WTC11 (cell line): ENCODE measurements at regions not wholly inside any gene's neighbourhood (a gene's known extent, or its start where the extent isn't known, plus 50 kb on each side); places are given as distances from the start of the nearest gene placed in this dataset.

Source experiments
- ATAC-seq: fragments of 200-7000 bp; cut with Tn5 transposase; 2 replicates; pipeline ENCODE4 v1.10.0; 2021; ENCODE audit warnings: mild to moderate bottlenecking, moderate library complexity
- CTCF ChIA-PET: fragments of 300-600 bp; sonication (Branson Sonifier 250); formaldehyde crosslinking; loops from one replicate; lab custom pipeline; 2021; ENCODE audit warnings: antibody characterized with exemption; lab: Charles Lee
- POLR2A ChIA-PET: fragments of 350-600 bp; sonication (Branson Sonifier 250); formaldehyde crosslinking; loops from one replicate; lab custom pipeline; 2021; ENCODE audit warnings: antibody characterized with exemption; lab: Charles Lee
- DNase-seq: peaks from one replicate; pipeline ENCODE4 v3.0.0; 2021; ENCODE audit warnings: low spot score
- H3K27ac Mint-ChIP-seq: 2 replicates; pipeline ENCODE4 v1.8.0; 2021; ENCODE audit warnings: mixed read lengths
- H3K27me3 Mint-ChIP-seq: 2 replicates; pipeline ENCODE4 v1.8.0; 2021; ENCODE audit warnings: low read depth, mild to moderate bottlenecking, moderate library complexity, mixed read lengths
- H3K36me3 Mint-ChIP-seq: 2 replicates; pipeline ENCODE4 v1.8.0; 2021; ENCODE audit warnings: mixed read lengths
- H3K4me1 Mint-ChIP-seq: 2 replicates; pipeline ENCODE4 v1.8.0; 2022; ENCODE audit warnings: mixed read lengths
- H3K4me3 Mint-ChIP-seq: 2 replicates; pipeline ENCODE4 v1.8.0; 2021; ENCODE audit warnings: mild to moderate bottlenecking, moderate library complexity, mixed read lengths
- H3K9me3 Mint-ChIP-seq: 2 replicates; pipeline ENCODE4 v1.8.0; 2021; ENCODE audit warnings: mixed read lengths
- CDX4 ChIP-seq: fragments of 250-450 bp; sonication (Bioruptor Pico); IDR thresholded peaks from 2 replicates; pipeline ENCODE4 v1.9.0; 2021; ENCODE audit warnings: moderate library complexity, mild to moderate bottlenecking, inconsistent platforms, borderline replicate concordance
- CREM ChIP-seq: sonication (generic); formaldehyde crosslinking; IDR thresholded peaks from 2 replicates; pipeline ENCODE4 v1.8.1; 2022; ENCODE audit warnings: mild to moderate bottlenecking, missing genetic modification reagents, moderate library complexity
- ELF4 ChIP-seq: sonication (generic); formaldehyde crosslinking; IDR thresholded peaks from 2 replicates; pipeline ENCODE4 v1.8.1; 2022; ENCODE audit warnings: low read depth, mild to moderate bottlenecking, moderate library complexity, missing genetic modification reagents
- FOXJ3 ChIP-seq: sonication (generic); formaldehyde crosslinking; IDR thresholded peaks from 2 replicates; pipeline ENCODE4 v1.9.0; 2021; ENCODE audit warnings: missing genetic modification reagents, mild to moderate bottlenecking, borderline replicate concordance
- FOXP1 ChIP-seq: sonication (generic); formaldehyde crosslinking; IDR thresholded peaks from 2 replicates; pipeline ENCODE4 v1.8.0; 2022; ENCODE audit warnings: missing genetic modification reagents, mild to moderate bottlenecking, moderate library complexity, borderline replicate concordance
- FOXP4 ChIP-seq: sonication (generic); formaldehyde crosslinking; IDR thresholded peaks from 2 replicates; pipeline ENCODE4 v1.8.0; 2022; ENCODE audit warnings: mild to moderate bottlenecking, missing genetic modification reagents
- MAX ChIP-seq: sonication (generic); formaldehyde crosslinking; IDR thresholded peaks from 2 replicates; pipeline ENCODE4 v1.8.0; 2022; ENCODE audit warnings: mild to moderate bottlenecking, missing genetic modification reagents
- MXD4 ChIP-seq: fragments of 250-450 bp; sonication (Bioruptor Pico); IDR thresholded peaks from 2 replicates; pipeline ENCODE4 v1.8.0; 2021; ENCODE audit warnings: mild to moderate bottlenecking, moderate library complexity, borderline replicate concordance
- NFATC4 ChIP-seq: fragments of 250-450 bp; sonication (Bioruptor Pico); IDR thresholded peaks from 2 replicates; pipeline ENCODE4 v1.9.0; 2021; ENCODE audit warnings: mild to moderate bottlenecking
- PREB ChIP-seq: sonication (generic); formaldehyde crosslinking; IDR thresholded peaks from 2 replicates; pipeline ENCODE4 v1.8.1; 2022; ENCODE audit warnings: mild to moderate bottlenecking, missing genetic modification reagents, moderate library complexity, borderline replicate concordance
- RELA ChIP-seq: sonication (generic); formaldehyde crosslinking; IDR thresholded peaks from 2 replicates; pipeline ENCODE4 v1.8.1; 2022; ENCODE audit warnings: missing genetic modification reagents, mild to moderate bottlenecking, borderline replicate concordance
- ZBTB21 ChIP-seq: sonication (generic); formaldehyde crosslinking; IDR thresholded peaks from 2 replicates; pipeline ENCODE4 v1.8.1; 2023; ENCODE audit warnings: mild to moderate bottlenecking, missing genetic modification reagents, borderline replicate concordance
- ZNF219 ChIP-seq: sonication (generic); formaldehyde crosslinking; IDR thresholded peaks from 2 replicates; pipeline ENCODE4 v1.8.0; 2023; ENCODE audit warnings: missing genetic modification reagents, mild to moderate bottlenecking, borderline replicate concordance
- ZNF281 ChIP-seq: sonication (generic); formaldehyde crosslinking; IDR thresholded peaks from 2 replicates; pipeline ENCODE4 v1.8.0; 2023; ENCODE audit warnings: mild to moderate bottlenecking, missing genetic modification reagents
- ZNF396 ChIP-seq: fragments of 250-450 bp; sonication (Bioruptor Pico); IDR thresholded peaks from 2 replicates; pipeline ENCODE4 v1.8.0; 2021; ENCODE audit warnings: mild to moderate bottlenecking, moderate library complexity, borderline replicate concordance
- ZNF416 ChIP-seq: fragments of 250-450 bp; sonication (Bioruptor Pico); IDR thresholded peaks from 2 replicates; pipeline ENCODE4 v1.9.0; 2021; ENCODE audit warnings: mild to moderate bottlenecking, inconsistent platforms
- ZNF425 ChIP-seq: fragments of 250-450 bp; sonication (Bioruptor Pico); conservative IDR thresholded peaks from 2 replicates; pipeline ENCODE4 v1.9.0; 2021; ENCODE audit warnings: mild to moderate bottlenecking
- ZNF512 ChIP-seq: sonication (generic); formaldehyde crosslinking; IDR thresholded peaks from 2 replicates; pipeline ENCODE4 v1.8.1; 2022; ENCODE audit warnings: missing genetic modification reagents, borderline replicate concordance
- ZNF532 ChIP-seq: fragments of 250-450 bp; sonication (Bioruptor Pico); IDR thresholded peaks from 2 replicates; pipeline ENCODE4 v1.9.0; 2021; ENCODE audit warnings: mild to moderate bottlenecking, borderline replicate concordance
- ZSCAN18 ChIP-seq: fragments of 250-450 bp; sonication (Bioruptor Pico); IDR thresholded peaks from 2 replicates; pipeline ENCODE4 v2.1.2; 2022; ENCODE audit warnings: mild to moderate bottlenecking, moderate library complexity

GRCh38 chr11:19511066-19511412 lies 201.6 kb upstream of the NAV2 start (continued):
- TF ChIP-seq ZNF281 (CRISPR knock-in tag), result no peak
- TF ChIP-seq ZNF416 (CRISPR knock-in tag), result no peak
- TF ChIP-seq ZNF532 (CRISPR knock-in tag), result no peak
- TF ChIP-seq NFATC4 (CRISPR knock-in tag), result no peak
- no peak for TF ChIP-seq ZNF219
- no peak for TF ChIP-seq CREM (CRISPR knock-in tag)
- no peak for TF ChIP-seq FOXP4 (CRISPR knock-in tag)
- TF ChIP-seq ZNF512 (CRISPR knock-in tag), result no peak
- TF ChIP-seq RELA, result no peak

- CTCF ChIA-PET, result no interaction called here
- peaks cover 3% of the 10 kb centered on the region; the same call in 1 of the 2 replicates for H3K4me1 Mint-ChIP-seq
- TF ChIP-seq ZNF396 (CRISPR knock-in tag) (no peak), MXD4 (no peak), MAX (CRISPR knock-in tag) (no peak), FOXJ3 (CRISPR knock-in tag) (no peak), ZSCAN18 (no peak), CDX4 (CRISPR knock-in tag) (no peak), ZNF425 (CRISPR knock-in tag) (no peak), ZBTB21 (no peak), FOXP1 (CRISPR knock-in tag) (no peak), PREB (CRISPR knock-in tag) (no peak), ELF4 (CRISPR knock-in tag) (no peak)
Measured at GRCh38 chr11:19510468-19510867, 202.2 kb upstream of the NAV2 start.

More at GRCh38 chr11:19510468-19510867, 202.2 kb upstream of the NAV2 start:
- Mint-ChIP-seq H3K27me3 (no peaks in the 10 kb centered on the region; the same call in 1 of the 2 replicates), H3K9me3 (no peaks in the 10 kb centered on the region), H3K4me3 (no peak overlapping the region), H3K36me3 (no peaks in the 10 kb centered on the region), H3K27ac (no peak overlapping the region)
- no peak for DNase-seq
- POLR2A ChIA-PET, result no interaction called here
- no peak for ATAC-seq
